GM12874 (cell line): ENCODE measurements at regions not wholly inside any gene's neighbourhood (a gene's known extent, or its start where the extent isn't known, plus 50 kb on each side); places are given as distances from the start of the nearest gene placed in this dataset.

Experiments
- TF ChIP-seq, protein P1 (sequence below): IDR thresholded peaks from 2 replicates; pipeline ENCODE4 v1.5.1; 2011; ENCODE audit warnings: low read depth, mild to moderate bottlenecking, control low read depth, low read length, moderate library complexity; ENCODE audit not compliant: insufficient read depth

- TF ChIP-seq, protein P1, sequence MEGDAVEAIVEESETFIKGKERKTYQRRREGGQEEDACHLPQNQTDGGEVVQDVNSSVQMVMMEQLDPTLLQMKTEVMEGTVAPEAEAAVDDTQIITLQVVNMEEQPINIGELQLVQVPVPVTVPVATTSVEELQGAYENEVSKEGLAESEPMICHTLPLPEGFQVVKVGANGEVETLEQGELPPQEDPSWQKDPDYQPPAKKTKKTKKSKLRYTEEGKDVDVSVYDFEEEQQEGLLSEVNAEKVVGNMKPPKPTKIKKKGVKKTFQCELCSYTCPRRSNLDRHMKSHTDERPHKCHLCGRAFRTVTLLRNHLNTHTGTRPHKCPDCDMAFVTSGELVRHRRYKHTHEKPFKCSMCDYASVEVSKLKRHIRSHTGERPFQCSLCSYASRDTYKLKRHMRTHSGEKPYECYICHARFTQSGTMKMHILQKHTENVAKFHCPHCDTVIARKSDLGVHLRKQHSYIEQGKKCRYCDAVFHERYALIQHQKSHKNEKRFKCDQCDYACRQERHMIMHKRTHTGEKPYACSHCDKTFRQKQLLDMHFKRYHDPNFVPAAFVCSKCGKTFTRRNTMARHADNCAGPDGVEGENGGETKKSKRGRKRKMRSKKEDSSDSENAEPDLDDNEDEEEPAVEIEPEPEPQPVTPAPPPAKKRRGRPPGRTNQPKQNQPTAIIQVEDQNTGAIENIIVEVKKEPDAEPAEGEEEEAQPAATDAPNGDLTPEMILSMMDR = no peak
These were observed 257.3 kb upstream of the CTAGE1 start for GRCh38 chr18:22675006-22675405.

DNA sequence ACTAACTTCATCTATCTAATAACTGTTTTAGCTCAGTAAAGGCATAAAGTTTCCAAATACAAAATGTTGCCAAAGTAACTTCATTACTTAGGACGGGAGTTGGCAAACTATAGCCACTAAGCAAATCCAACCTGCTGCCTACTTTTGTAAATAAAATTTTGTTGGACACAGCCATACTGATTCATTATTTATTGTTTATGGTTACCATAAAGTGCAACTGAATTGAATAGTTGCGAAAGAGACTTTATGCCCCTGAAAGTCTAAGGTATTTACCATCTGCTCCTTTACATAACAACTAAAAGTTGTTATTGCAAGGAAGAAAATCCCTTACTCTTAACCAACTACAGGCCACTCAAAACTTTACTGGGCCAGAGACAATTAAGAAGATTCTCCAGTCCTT is 256.7 kb upstream of the RBBP8 start:
- TF ChIP-seq, protein P1 = no peak

DNA sequence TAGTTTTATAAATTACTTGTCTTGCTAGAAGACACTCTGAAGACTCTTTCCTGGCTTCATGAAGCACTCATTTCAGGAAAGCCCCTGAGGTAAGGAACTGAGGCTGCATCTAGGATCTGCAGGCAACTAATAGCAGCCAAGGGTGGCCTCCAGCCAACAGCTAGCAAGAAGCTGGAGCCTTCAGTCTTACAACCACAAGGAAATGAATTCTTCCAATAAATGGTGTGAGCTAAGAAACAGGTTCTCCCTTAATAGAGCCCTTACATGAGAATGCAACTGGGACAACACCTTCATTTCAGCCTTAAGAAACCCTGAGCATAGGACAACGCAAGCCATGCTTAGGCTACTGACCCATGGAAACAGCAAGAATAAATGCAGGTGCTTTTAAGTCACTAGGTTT is 254.6 kb upstream of the RBBP8 start:
- TF ChIP-seq, protein P1 = no peak

DNA sequence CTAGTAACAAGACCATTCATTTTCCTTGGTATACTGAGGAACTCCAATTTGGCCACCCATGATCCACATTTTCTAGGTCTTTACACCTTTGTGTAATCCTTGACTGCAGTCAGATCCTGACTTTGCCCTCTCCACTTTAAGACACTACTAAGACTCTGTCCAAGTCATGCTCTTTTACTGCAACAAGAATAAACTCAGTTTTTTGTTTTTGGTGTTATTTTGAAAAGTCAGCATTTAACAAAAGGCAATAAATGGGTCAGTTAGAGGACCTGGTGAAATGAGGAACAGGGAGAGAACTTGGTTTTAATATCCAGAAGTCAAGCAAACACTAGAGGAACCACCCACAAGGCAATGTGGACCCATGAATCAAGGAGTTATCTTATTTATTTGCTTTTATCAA is 252.2 kb upstream of the RBBP8 start:
- TF ChIP-seq, protein P1 = no peak

DNA sequence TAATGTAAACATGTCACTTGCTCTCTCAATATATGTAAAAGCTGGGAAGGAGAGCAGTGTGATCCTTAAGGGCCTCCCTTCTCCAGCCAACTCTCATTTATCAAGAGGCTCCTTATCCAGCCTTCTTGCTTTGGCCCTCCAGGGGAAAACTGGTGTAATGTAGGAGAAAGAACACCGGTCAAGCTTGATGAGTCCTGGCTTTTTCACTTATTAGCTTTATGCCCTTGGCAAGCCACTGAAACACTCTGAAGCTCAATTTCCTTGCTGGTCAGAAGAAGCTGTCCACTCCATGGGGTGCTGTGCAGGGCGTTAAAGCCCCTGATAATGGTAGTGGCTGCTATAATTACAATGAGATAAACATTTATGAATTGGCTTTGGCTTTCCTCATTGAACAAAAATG is 251.2 kb upstream of the RBBP8 start:
- TF ChIP-seq, protein P1 = no peak

DNA sequence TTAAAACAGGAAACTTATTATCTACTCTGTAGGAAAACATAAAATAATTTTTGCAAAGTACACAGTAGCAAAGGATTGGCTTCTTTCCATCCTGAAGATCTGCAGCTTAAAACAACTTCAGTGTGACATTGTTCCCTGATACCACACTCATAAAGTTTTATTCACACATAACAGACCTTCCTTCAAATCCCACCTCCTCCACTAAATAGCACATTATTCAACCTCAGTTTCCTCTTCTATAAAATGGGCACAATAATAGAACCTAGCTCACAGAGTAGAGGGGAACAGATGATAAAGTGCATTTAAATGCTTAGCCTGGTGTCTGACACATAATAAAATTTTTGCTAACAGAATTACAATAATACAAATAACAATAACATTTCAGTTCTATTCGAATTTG is 250.4 kb upstream of the RBBP8 start:
- TF ChIP-seq, protein P1 = no peak

- TF ChIP-seq, protein P1 = no peak
These were observed 249.9 kb upstream of the RBBP8 start for GRCh38 chr18:22683196-22683676.

GRCh38 chr18:22683786-22684185 is 249.3 kb upstream of the RBBP8 start:
- TF ChIP-seq, protein P1 = no peak
